WTC11 (cell line): ENCODE measurements at regions not wholly inside any gene's neighbourhood (a gene's known extent, or its start where the extent isn't known, plus 50 kb on each side); places are given as distances from the start of the nearest gene placed in this dataset.

ENCODE experiments used
- ATAC-seq: fragments of 200-7000 bp; cut with Tn5 transposase; 2 replicates; pipeline ENCODE4 v1.10.0; 2021; ENCODE audit warnings: mild to moderate bottlenecking, moderate library complexity
- CTCF ChIA-PET: fragments of 300-600 bp; sonication (Branson Sonifier 250); formaldehyde crosslinking; loops from one replicate; lab custom pipeline; 2021; ENCODE audit warnings: antibody characterized with exemption; lab: Charles Lee
- POLR2A ChIA-PET: fragments of 350-600 bp; sonication (Branson Sonifier 250); formaldehyde crosslinking; loops from one replicate; lab custom pipeline; 2021; ENCODE audit warnings: antibody characterized with exemption; lab: Charles Lee
- DNase-seq: peaks from one replicate; pipeline ENCODE4 v3.0.0; 2021; ENCODE audit warnings: low spot score
- H3K27ac Mint-ChIP-seq: 2 replicates; pipeline ENCODE4 v1.8.0; 2021; ENCODE audit warnings: mixed read lengths
- H3K27me3 Mint-ChIP-seq: 2 replicates; pipeline ENCODE4 v1.8.0; 2021; ENCODE audit warnings: low read depth, mild to moderate bottlenecking, moderate library complexity, mixed read lengths
- H3K36me3 Mint-ChIP-seq: 2 replicates; pipeline ENCODE4 v1.8.0; 2021; ENCODE audit warnings: mixed read lengths
- H3K4me1 Mint-ChIP-seq: 2 replicates; pipeline ENCODE4 v1.8.0; 2022; ENCODE audit warnings: mixed read lengths
- H3K4me3 Mint-ChIP-seq: 2 replicates; pipeline ENCODE4 v1.8.0; 2021; ENCODE audit warnings: mild to moderate bottlenecking, moderate library complexity, mixed read lengths
- H3K9me3 Mint-ChIP-seq: 2 replicates; pipeline ENCODE4 v1.8.0; 2021; ENCODE audit warnings: mixed read lengths
- AFF4 ChIP-seq: sonication (generic); formaldehyde crosslinking; IDR thresholded peaks from 2 replicates; pipeline ENCODE4 v1.8.1; 2023; ENCODE audit warnings: mild to moderate bottlenecking, missing genetic modification reagents, borderline replicate concordance
- ARID4B ChIP-seq: sonication (generic); formaldehyde crosslinking; IDR thresholded peaks from 2 replicates; pipeline ENCODE4 v1.8.0; 2023; ENCODE audit warnings: missing genetic modification reagents, mild to moderate bottlenecking, borderline replicate concordance
- CBFB ChIP-seq: sonication (generic); formaldehyde crosslinking; IDR thresholded peaks from 2 replicates; pipeline ENCODE4 v1.8.1; 2022; ENCODE audit warnings: mild to moderate bottlenecking, low read depth, missing genetic modification reagents
- CREB1 ChIP-seq: sonication (generic); formaldehyde crosslinking; IDR thresholded peaks from 2 replicates; pipeline ENCODE4 v1.8.0; 2023; ENCODE audit warnings: mild to moderate bottlenecking, missing genetic modification reagents
- EMX1 ChIP-seq: fragments of 250-450 bp; sonication (Bioruptor Pico); IDR thresholded peaks from 2 replicates; pipeline ENCODE4 v1.8.0; 2021; ENCODE audit warnings: mild to moderate bottlenecking
- IRF1 ChIP-seq: sonication (generic); formaldehyde crosslinking; IDR thresholded peaks from 2 replicates; pipeline ENCODE4 v1.8.0; 2023; ENCODE audit warnings: missing genetic modification reagents
- MYBL2 ChIP-seq: sonication (generic); formaldehyde crosslinking; IDR thresholded peaks from 2 replicates; pipeline ENCODE4 v1.8.1; 2023; ENCODE audit warnings: mild to moderate bottlenecking, moderate library complexity, missing genetic modification reagents
- TP53 ChIP-seq: sonication (generic); formaldehyde crosslinking; IDR thresholded peaks from 2 replicates; pipeline ENCODE4 v1.8.1; 2023; ENCODE audit warnings: mild to moderate bottlenecking, missing genetic modification reagents
- USF2 ChIP-seq: sonication (generic); formaldehyde crosslinking; IDR thresholded peaks from 2 replicates; pipeline ENCODE4 v1.8.1; 2023; ENCODE audit warnings: mild to moderate bottlenecking, missing genetic modification reagents, moderate library complexity
- ZNF263 ChIP-seq: sonication (generic); formaldehyde crosslinking; IDR thresholded peaks from 2 replicates; pipeline ENCODE4 v1.8.1; 2022; ENCODE audit warnings: low read depth, mild to moderate bottlenecking, moderate library complexity, missing genetic modification reagents
- ZNF396 ChIP-seq: fragments of 250-450 bp; sonication (Bioruptor Pico); IDR thresholded peaks from 2 replicates; pipeline ENCODE4 v1.8.0; 2021; ENCODE audit warnings: mild to moderate bottlenecking, moderate library complexity, borderline replicate concordance
- ZNF512 ChIP-seq: sonication (generic); formaldehyde crosslinking; IDR thresholded peaks from 2 replicates; pipeline ENCODE4 v1.8.1; 2022; ENCODE audit warnings: missing genetic modification reagents, borderline replicate concordance
- ZNF532 ChIP-seq: fragments of 250-450 bp; sonication (Bioruptor Pico); IDR thresholded peaks from 2 replicates; pipeline ENCODE4 v1.9.0; 2021; ENCODE audit warnings: mild to moderate bottlenecking, borderline replicate concordance
- ZSCAN18 ChIP-seq: fragments of 250-450 bp; sonication (Bioruptor Pico); IDR thresholded peaks from 2 replicates; pipeline ENCODE4 v2.1.2; 2022; ENCODE audit warnings: mild to moderate bottlenecking, moderate library complexity

GRCh38 chr9:14383773-14384172, 69.8 kb upstream of the NFIB start (continued):
- no peak for TF ChIP-seq ZNF263 (CRISPR knock-in tag)

- Mint-ChIP-seq H3K27ac (no peak overlapping the region), H3K9me3 (no peaks in the 10 kb centered on the region)
- ChIA-PET POLR2A (no interaction called here), CTCF (no interaction called here)
- no peak for TF ChIP-seq IRF1 (CRISPR knock-in tag)
- no peak for TF ChIP-seq ZNF396
- TF ChIP-seq, all 79 proteins: peak for 0
- Mint-ChIP-seq H3K36me3 (no peaks in the 10 kb centered on the region), H3K27me3 (no peaks in the 10 kb centered on the region), H3K4me1 (peaks cover 2% of the 10 kb centered on the region; the same call in 1 of the 2 replicates), H3K4me3 (no peak overlapping the region)
- DNase-seq (no peak), ATAC-seq (no peak)
Measured at GRCh38 chr9:14383294-14383693, 69.4 kb upstream of the NFIB start.

- Mint-ChIP-seq H3K27me3 (no peaks in the 10 kb centered on the region), H3K9me3 (peaks cover 7% of the 10 kb centered on the region), H3K4me1 (peaks cover 2% of the 10 kb centered on the region; the same call in 1 of the 2 replicates)
- no peak for TF ChIP-seq ZNF532 (CRISPR knock-in tag)
- TF ChIP-seq ZSCAN18, result no peak
- no peak for TF ChIP-seq USF2 (CRISPR knock-in tag)
- TF ChIP-seq CREB1 (CRISPR knock-in tag), result no peak
- no peak for TF ChIP-seq ARID4B
- no peak for TF ChIP-seq MYBL2 (CRISPR knock-in tag)
- TF ChIP-seq EMX1, result no peak
- TF ChIP-seq AFF4 (CRISPR knock-in tag), result no peak
- TF ChIP-seq ZNF512, result no peak
- no peak for TF ChIP-seq CBFB
- TF ChIP-seq TP53 (CRISPR knock-in tag), result no peak
Measured at GRCh38 chr9:14380061-14380836, 66.3 kb upstream of the NFIB start.

More at GRCh38 chr9:14380061-14380836, 66.3 kb upstream of the NFIB start:
- CTCF ChIA-PET, result no interaction called here
- no peak overlapping the region for H3K4me3 Mint-ChIP-seq
- POLR2A ChIA-PET, result no interaction called here
- DNase-seq (no peak), ATAC-seq (no peak)
- H3K36me3 Mint-ChIP-seq, result peaks cover 3% of the 10 kb centered on the region; the same call in 1 of the 2 replicates
- H3K27ac Mint-ChIP-seq, result no peak overlapping the region
